ENCODE measurements at regions not wholly inside any gene's neighbourhood (a gene's known extent, or its start where the extent isn't known, plus 50 kb on each side); places are given as distances from the start of the nearest gene placed in this dataset.

- ATAC-seq, result no peak
Observed at GRCh38 chr6:56375806-56376205, 128.4 kb upstream of the COL21A1 start.

GRCh38 chr6:56374841-56375369 lies 127.5 kb upstream of the COL21A1 start:
- WGBS (ENCODE audit: insufficient coverage), result 85% methylated on average over 3 of the region's 4 CpGs
- DNase-seq (no peak), ATAC-seq (no peak)
- Histone ChIP-seq H3K36me3 (ENCODE audit: control insufficient read depth, insufficient read depth, low read length) (no peaks in the 10 kb centered on the region), H3K9me3 (ENCODE audit: control insufficient read depth, insufficient read depth, low read length) (no peaks in the 10 kb centered on the region), H3K4me1 (ENCODE audit: control insufficient read depth, insufficient read depth, low read length) (no peaks in the 10 kb centered on the region), H3K4me3 (ENCODE audit: low read length) (no peak overlapping the region), H3K27me3 (ENCODE audit: control insufficient read depth, insufficient read depth, low read length) (no peaks in the 10 kb centered on the region), H3K27ac (ENCODE audit: low read length) (no peak overlapping the region)
- TF ChIP-seq CTCF (IDR thresholded peaks at IDR 0.05), result no peak
- H3K27me3 Mint-ChIP-seq (ENCODE audit: low read depth in 2 of 2), result peaks cover 0 to 3% of the 10 kb centered on the region in 2 donors
- intact Hi-C loops (cut with micrococcal nuclease), result no loop called here
- H3K9me3 Mint-ChIP-seq, result no peaks in the 10 kb centered on the region
- no peak overlapping the region for H3K27ac Mint-ChIP-seq
- H3K4me3 Mint-ChIP-seq, result no peak overlapping the region
- H3K36me3 Mint-ChIP-seq, result no peaks in the 10 kb centered on the region
- H3K4me1 Mint-ChIP-seq, result no peaks in the 10 kb centered on the region

More at GRCh38 chr6:56375806-56376205, 128.4 kb upstream of the COL21A1 start:
- no peak overlapping the region for H3K4me3 ChIP-seq (ENCODE audit: low read length)
- WGBS (ENCODE audit: insufficient coverage), result 94% methylated on average over 3 of the region's 3 CpGs
- no peak overlapping the region for H3K27ac ChIP-seq (ENCODE audit: low read length)
- no peaks in the 10 kb centered on the region for H3K9me3 Mint-ChIP-seq
- H3K27ac Mint-ChIP-seq, result no peak overlapping the region
- H3K9me3 ChIP-seq (ENCODE audit: control insufficient read depth, insufficient read depth, low read length), result no peaks in the 10 kb centered on the region
- DNase-seq, result no peak
- H3K4me1 Mint-ChIP-seq, result no peaks in the 10 kb centered on the region
- H3K4me1 ChIP-seq (ENCODE audit: control insufficient read depth, insufficient read depth, low read length), result no peaks in the 10 kb centered on the region
- H3K36me3 ChIP-seq (ENCODE audit: control insufficient read depth, insufficient read depth, low read length), result no peaks in the 10 kb centered on the region
- no peaks in the 10 kb centered on the region for H3K27me3 ChIP-seq (ENCODE audit: control insufficient read depth, insufficient read depth, low read length)
- H3K27me3 Mint-ChIP-seq (ENCODE audit: low read depth in 2 of 2), result peaks cover 0 to 3% of the 10 kb centered on the region in 2 donors
- H3K36me3 Mint-ChIP-seq, result no peaks in the 10 kb centered on the region
- intact Hi-C loops (cut with micrococcal nuclease), result no loop called here
- TF ChIP-seq CTCF (IDR thresholded peaks at IDR 0.05), result no peak
- H3K4me3 Mint-ChIP-seq, result no peak overlapping the region

GRCh38 chr6:56372406-56372995 lies 125.1 kb upstream of the COL21A1 start:
- TF ChIP-seq CTCF (IDR thresholded peaks at IDR 0.05), result no peak
- H3K9me3 ChIP-seq (ENCODE audit: control insufficient read depth, insufficient read depth, low read length), result no peaks in the 10 kb centered on the region
- H3K36me3 Mint-ChIP-seq, result no peaks in the 10 kb centered on the region
- H3K36me3 ChIP-seq (ENCODE audit: control insufficient read depth, insufficient read depth, low read length), result no peaks in the 10 kb centered on the region
- no peak overlapping the region for H3K27ac Mint-ChIP-seq
- ATAC-seq (no peak), DNase-seq (no peak)
- no peaks in the 10 kb centered on the region for H3K9me3 Mint-ChIP-seq
- no peak overlapping the region for H3K4me3 ChIP-seq (ENCODE audit: low read length)
- H3K27me3 Mint-ChIP-seq (ENCODE audit: low read depth in 2 of 2), result peaks cover 0 to 3% of the 10 kb centered on the region in 2 donors
- H3K4me1 Mint-ChIP-seq, result no peaks in the 10 kb centered on the region
- 76% methylated on average over 2 of the region's 3 CpGs for WGBS (ENCODE audit: insufficient coverage)
- no peaks in the 10 kb centered on the region for H3K27me3 ChIP-seq (ENCODE audit: control insufficient read depth, insufficient read depth, low read length)
- no peak overlapping the region for H3K27ac ChIP-seq (ENCODE audit: low read length)
- no peaks in the 10 kb centered on the region for H3K4me1 ChIP-seq (ENCODE audit: control insufficient read depth, insufficient read depth, low read length)
- intact Hi-C loops (cut with micrococcal nuclease), result no loop called here
- H3K4me3 Mint-ChIP-seq, result no peak overlapping the region
